ENCODE measurements at regions not wholly inside any gene's neighbourhood (a gene's known extent, or its start where the extent isn't known, plus 50 kb on each side); places are given as distances from the start of the nearest gene placed in this dataset.
"Not testable (repeated sequence)": the region's sequence is repeated elsewhere in the genome, so short reads cannot be mapped to it uniquely, and the experiment has no call there.

- no peak for DNase-seq
Observed at GRCh38 chr4:12555011-12555410, 929.1 kb downstream of the RAB28 start.

GRCh38 chr4:12548678-12549077, 935.5 kb downstream of the RAB28 start:
- DNase-seq, result no peak

DNA sequence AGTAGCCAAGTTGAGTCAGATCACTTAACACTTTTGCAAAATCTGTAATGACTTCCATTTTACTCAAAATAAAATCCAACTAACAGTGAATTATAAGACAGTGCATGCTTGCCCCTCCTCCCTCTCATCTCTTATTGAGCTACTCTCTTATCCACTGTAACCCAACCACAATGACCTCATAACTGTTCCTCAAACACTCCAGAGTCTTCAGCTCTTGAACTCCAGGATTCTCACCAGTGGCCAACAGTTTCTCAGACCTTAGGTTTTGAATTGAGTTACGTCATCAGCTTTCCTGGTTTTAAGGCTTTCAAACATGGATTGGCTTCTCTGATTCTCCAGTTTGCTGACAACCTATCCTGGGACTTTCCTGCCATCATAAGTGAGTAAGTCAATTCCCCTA, 938.3 kb downstream of the RAB28 start:
- no peak for DNase-seq

- DNase-seq, result no peak
Observed at GRCh38 chr4:12538162-12538561, 946.0 kb downstream of the RAB28 start.

GRCh38 chr4:12534684-12535083, 949.5 kb downstream of the RAB28 start:
- DNase-seq, result no peak

- no peak for DNase-seq
Observed at GRCh38 chr4:12519426-12519825, 964.7 kb downstream of the RAB28 start.

DNA sequence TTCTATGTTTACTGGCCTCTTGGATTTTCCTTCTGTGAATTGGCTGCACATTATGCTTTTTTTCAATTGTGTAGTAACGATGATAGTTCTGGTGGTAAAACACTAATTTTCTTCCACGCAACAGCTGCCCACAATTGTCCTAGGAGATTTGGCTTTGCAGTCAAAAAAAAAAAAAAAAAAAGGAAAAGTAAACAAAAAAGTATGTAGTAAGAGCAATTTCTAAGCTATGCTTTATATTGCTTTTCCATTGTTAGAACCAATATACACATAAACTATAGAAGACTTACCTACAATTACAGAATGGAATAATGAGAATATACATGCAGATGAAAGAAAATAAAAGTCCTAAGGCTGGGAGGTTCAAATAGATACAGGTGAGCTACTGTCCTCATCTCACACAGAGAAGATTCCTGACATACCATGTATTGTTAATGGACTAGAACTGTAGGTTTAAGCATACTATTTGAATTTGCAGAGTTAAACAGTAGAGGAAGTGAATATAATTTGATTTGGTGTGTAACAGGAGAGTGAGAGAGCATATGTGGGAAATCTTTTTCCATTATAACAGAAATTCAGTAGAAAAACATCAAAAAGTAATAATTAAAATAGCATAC, 976.2 kb downstream of the RAB28 start:
- DNase-seq, result no peak

- DNase-seq, result no peak
Observed at GRCh38 chr4:12500409-12500808, 983.7 kb downstream of the RAB28 start.

DNA sequence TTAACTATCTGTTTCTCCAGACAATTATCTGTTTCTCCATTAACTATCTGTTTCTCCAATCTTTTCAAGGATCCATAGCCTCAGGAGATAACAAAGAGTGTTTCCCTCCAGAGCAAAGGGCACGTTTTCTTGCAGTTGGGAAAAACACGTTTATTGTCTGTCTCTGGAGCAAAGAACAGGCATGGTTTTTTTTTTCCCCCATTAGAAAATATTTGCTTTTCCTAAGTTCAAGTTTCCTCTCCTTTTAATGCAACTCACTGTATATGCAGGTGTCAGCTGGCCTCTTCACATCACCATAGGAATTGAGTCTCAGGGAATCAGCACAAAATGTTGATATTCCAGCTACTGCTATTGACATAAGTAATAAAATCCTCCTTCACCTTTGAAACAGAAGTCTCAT, 984.4 kb downstream of the RAB28 start:
- no peak for DNase-seq

DNA sequence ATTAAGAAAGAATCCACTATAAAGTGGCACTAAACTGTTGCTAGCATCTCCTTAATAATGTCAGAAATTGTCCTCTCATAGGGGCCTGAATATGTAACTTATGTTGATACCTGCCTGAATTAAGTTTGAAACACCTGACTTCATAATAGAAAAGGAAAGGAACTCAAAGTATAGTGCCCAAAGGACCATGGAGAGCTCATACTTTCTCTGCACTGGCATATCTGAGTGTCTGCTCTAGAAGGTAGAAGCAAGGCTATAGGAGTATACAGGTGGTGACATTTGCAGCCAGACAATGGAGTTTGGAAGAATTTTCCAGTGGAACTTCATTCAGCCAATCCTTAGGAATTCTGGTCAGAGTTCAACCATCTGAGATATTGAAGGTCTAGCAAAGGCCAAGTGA, 988.9 kb downstream of the RAB28 start:
- DNase-seq, result no peak

GRCh38 chr4:12492730-12493393, 991.3 kb downstream of the RAB28 start:
- DNase-seq, result no peak

GRCh38 chr4:12488672-12489071, 995.5 kb downstream of the RAB28 start:
- DNase-seq, result no peak

DNA sequence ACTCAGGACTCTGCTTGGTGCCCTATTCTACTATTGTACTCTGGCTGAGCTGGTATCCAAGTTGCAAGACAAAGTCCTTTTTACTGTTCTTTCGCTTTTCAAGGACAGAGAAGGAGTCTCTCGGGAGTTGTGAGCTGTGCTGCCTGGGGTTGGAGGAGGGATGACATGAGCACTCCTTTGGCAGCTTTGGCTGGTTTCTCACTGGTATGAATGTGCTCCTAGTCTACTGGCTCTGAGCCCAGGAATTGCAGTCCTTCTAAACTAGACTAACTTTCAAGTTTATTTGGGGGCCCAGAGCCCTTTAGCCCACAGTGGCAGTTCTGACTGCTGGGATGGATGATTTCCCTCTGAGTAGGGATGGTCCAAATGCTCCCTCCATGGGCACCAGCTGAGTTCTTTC, 997.1 kb downstream of the RAB28 start:
- no peak for DNase-seq

DNA sequence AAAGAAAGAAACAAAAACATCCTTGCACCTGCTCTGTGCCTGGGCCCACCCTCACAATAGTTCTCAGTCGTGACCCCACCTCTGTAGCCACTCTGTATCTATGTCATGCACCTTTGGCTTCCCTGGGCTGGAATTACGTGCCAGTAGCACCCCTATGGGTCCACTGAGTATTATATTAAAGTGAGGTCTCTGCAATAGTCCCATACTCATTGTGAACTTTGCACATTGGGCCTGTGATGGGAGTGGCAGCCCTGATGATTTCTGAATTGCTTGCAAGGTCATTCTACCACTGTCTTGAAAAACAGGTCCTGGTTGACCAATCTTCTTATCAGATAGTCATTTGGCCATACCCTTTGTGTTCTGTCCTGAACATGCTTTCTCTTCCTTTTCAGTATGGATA, 1012.1 kb downstream of the RAB28 start:
- DNase-seq, result no peak

DNA sequence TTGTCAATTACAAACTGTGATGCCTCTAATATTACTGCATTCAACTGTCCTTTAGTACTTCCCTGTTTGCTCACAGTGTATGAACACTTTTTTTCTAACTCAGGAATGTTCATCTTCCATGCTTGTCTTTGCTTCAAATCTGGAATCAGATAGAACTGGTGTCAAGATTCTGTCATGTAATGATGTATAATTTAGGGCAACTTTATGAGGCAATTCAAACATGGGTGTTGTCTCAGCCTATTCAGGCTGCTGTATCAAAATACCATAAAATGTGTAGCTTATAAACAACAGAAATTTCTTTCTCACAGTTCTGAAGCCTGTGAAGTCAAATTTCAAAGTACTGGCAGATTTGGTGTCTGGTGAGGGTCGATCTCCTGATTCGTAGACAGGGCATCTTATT, 1012.9 kb downstream of the RAB28 start:
- no peak for DNase-seq

DNA sequence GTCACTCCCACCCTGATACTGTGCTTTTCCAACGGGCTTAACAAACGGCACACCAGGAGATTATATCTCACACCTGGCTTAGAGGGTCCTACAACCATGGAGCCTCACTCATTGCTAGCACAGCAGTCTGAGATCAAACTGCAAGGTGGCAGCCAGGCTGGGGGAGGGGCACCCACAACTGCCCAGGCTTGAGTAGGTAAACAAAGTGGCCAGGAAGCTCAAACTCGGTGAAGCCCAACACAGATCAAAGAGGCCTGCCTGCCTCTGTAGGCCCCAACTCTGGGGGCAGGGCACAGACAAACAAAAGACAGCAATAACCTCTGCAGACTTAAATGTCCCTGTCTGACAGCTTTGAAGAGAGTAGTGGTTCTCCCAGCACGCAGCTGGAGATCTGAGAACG, 1022.6 kb downstream of the RAB28 start:
- not testable (repeated sequence) for DNase-seq

DNA sequence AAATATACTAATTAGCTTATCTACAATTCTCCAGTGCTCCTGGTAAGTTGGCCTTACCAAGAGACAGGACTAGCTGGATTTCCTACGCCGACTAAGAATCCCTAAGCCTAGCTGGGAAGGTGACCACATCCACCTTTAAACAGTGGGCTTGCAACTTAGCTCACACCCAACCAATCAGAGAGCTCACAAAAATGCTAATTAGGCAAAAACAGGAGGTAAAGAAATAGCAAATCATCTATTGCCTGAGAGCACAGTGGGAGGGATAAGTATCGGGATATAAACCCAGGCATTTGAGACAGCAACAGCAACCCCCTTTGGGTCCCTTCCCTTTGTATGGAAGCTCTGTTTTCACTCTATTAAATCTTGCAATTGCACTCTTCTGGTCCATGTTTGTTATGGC, 1025.0 kb downstream of the RAB28 start:
- no peak for DNase-seq

- DNase-seq, result no peak
Observed at GRCh38 chr4:12458621-12459020, 1025.5 kb downstream of the RAB28 start.

GRCh38 chr4:12452291-12452690, 1023.6 kb upstream of the HS3ST1 start:
- no peak for DNase-seq

GRCh38 chr4:12447451-12447850, 1018.8 kb upstream of the HS3ST1 start:
- DNase-seq, result no peak

- no peak for DNase-seq
Observed at GRCh38 chr4:12446657-12447185, 1018.0 kb upstream of the HS3ST1 start.

DNA sequence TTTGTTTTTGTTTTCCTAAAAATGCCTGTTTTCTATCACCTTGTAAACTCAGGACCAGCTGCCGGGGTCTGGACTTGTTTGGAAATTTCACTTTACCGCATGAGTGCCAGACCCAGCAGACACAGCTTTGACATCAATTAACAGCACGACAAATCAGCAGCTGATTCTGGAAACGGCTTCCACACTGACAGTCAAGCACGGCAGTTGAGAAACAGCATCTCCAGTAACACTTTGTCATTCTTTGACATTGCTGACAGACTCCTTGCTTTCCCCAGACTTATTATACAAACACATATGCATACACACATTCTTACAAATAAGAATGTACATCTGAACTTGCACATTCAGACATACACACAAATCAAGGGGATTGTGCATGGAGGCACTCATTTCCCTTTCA, 1017.6 kb upstream of the HS3ST1 start:
- no peak for DNase-seq

GRCh38 chr4:12445711-12446235, 1017.1 kb upstream of the HS3ST1 start:
- no peak for DNase-seq

DNA sequence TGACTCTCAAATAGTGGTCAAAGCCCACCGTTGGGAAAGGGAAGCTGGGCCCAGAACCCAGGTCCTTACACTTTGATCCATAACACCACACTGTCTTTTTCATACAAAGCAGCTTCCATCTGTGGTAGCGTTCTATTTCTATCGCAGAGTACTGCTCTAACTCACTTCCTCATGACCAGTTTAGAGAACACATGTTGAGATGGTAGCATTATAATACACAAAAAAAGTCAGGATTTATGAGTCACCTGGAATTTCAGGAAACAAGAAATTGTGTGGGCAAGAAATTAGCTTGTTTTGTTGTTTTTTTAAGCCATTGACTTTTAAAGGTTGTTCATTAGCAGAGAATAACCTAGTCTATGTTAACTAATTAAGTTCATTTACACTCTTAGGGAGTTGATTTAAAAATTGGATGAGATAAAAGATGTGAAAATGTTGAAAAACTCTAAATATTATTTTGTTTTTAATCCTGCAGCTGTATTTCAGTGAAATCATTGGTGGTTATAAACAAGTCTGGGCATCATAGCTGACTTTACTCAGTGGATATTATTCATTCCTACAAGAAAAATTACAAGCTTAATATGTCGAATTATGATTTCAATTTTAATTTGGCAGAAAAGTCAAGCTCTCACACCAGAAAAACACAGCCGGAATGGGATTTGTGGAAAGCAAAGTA, 1011.1 kb upstream of the HS3ST1 start:
- DNase-seq, result no peak
